GM18517 (cell line): ENCODE measurements at regions not wholly inside any gene's neighbourhood (a gene's known extent, or its start where the extent isn't known, plus 50 kb on each side); places are given as distances from the start of the nearest gene placed in this dataset.
"Not testable (repeated sequence)": the region's sequence is repeated elsewhere in the genome, so short reads cannot be mapped to it uniquely, and the experiment has no call there.

Source experiments
- ATAC-seq: cut with Tn5 transposase; IDR thresholded peaks from one replicate; pipeline ENCODE4 v1.9.1; 2021; ENCODE audit warnings: mild to moderate bottlenecking, moderate library complexity; ENCODE audit not compliant: unreplicated experiment

- ATAC-seq: no peak
These were observed 931.1 kb downstream of the FAM181B start for GRCh38 chr11:81802591-81802990.

GRCh38 chr11:81792416-81792815 lies 941.2 kb downstream of the FAM181B start:
- ATAC-seq: no peak

- ATAC-seq: peak; percentile 66
These were observed 946.0 kb downstream of the FAM181B start for GRCh38 chr11:81787584-81788049.

GRCh38 chr11:81772166-81772565 lies 961.5 kb downstream of the FAM181B start:
- ATAC-seq: no peak

GRCh38 chr11:81769906-81770305 lies 963.8 kb downstream of the FAM181B start:
- ATAC-seq: not testable (repeated sequence)

GRCh38 chr11:81756864-81757595 lies 976.6 kb downstream of the FAM181B start:
- no peak for ATAC-seq

GRCh38 chr11:81749245-81749644 lies 984.4 kb downstream of the FAM181B start:
- no peak for ATAC-seq

- no peak for ATAC-seq
These were observed 989.1 kb downstream of the FAM181B start for GRCh38 chr11:81744336-81745116.

GRCh38 chr11:81725701-81726100 lies 1008.0 kb downstream of the FAM181B start:
- no peak for ATAC-seq

GRCh38 chr11:81717695-81718094 lies 1016.0 kb downstream of the FAM181B start:
- no peak for ATAC-seq

- ATAC-seq: no peak
These were observed 1025.8 kb downstream of the FAM181B start for GRCh38 chr11:81707881-81708280.

GRCh38 chr11:81705283-81705682 lies 1028.4 kb downstream of the FAM181B start:
- no peak for ATAC-seq

GRCh38 chr11:81700076-81700475 lies 1033.6 kb downstream of the FAM181B start:
- ATAC-seq: no peak

- ATAC-seq: no peak
These were observed 1046.6 kb downstream of the FAM181B start for GRCh38 chr11:81687057-81687456.

GRCh38 chr11:81674211-81674610 lies 1059.5 kb downstream of the FAM181B start:
- ATAC-seq: peak; percentile 80

- ATAC-seq: no peak
These were observed 1060.7 kb downstream of the FAM181B start for GRCh38 chr11:81673001-81673400.

GRCh38 chr11:81669935-81670543 lies 1063.6 kb downstream of the FAM181B start:
- ATAC-seq: no peak

GRCh38 chr11:81658722-81659121 lies 1074.9 kb downstream of the FAM181B start:
- peak; percentile 74 for ATAC-seq

- no peak for ATAC-seq
These were observed 1078.3 kb downstream of the FAM181B start for GRCh38 chr11:81655351-81655750.

GRCh38 chr11:81647374-81647773 lies 1086.3 kb downstream of the FAM181B start:
- ATAC-seq: no peak

- ATAC-seq: peak; percentile 93
These were observed 1089.3 kb downstream of the FAM181B start for GRCh38 chr11:81644239-81644840.
